PC-9 (cell line): ENCODE measurements at regions not wholly inside any gene's neighbourhood (a gene's known extent, or its start where the extent isn't known, plus 50 kb on each side); places are given as distances from the start of the nearest gene placed in this dataset.

Experiments used
- CTCF ChIP-seq: fragments of 200-600 bp; sonication (generic); conservative IDR thresholded peaks from 2 replicates; pipeline ENCODE4 v1.6.1; 2017; ENCODE audit warnings: mixed run types, antibody characterized with exemption, mild to moderate bottlenecking, moderate library complexity
- EZH2 ChIP-seq: fragments of 200-600 bp; sonication (generic); IDR thresholded peaks from 2 replicates; pipeline ENCODE4 v1.8.0; 2017; ENCODE audit warnings: antibody characterized with exemption, low read depth

- TF ChIP-seq CTCF (no peak), EZH2 (no peak)
These were observed 86.6 kb upstream of the HOXC13 start for GRCh38 chr12:53852061-53852460.
